Right lobe of liver (tissue), 6 donors: ENCODE measurements at regions not wholly inside any gene's neighbourhood (a gene's known extent, or its start where the extent isn't known, plus 50 kb on each side); places are given as distances from the start of the nearest gene placed in this dataset.

Experiments used
- ATAC-seq, 4 donors: fragments of 200-7000 bp; cut with Tn5 transposase; one replicate each; pipeline ENCODE4 v1.9.1; 2020; ENCODE audit warnings: mild to moderate bottlenecking in 4 of 4, moderate library complexity in 4 of 4
- DNase-seq, 3 donors: peaks; one replicate each; pipeline ENCODE4 v3.0.0-alpha.2; 2020
- H3K27ac ChIP-seq, 3 donors: fragments of 200-600 bp; one replicate each; pipeline ENCODE4 v1.8.0; 2022
- H3K27me3 ChIP-seq, 2 donors: fragments of 200-600 bp; one replicate each; pipeline ENCODE4 v1.8.0; 2022
- H3K36me3 ChIP-seq, 4 donors: fragments of 200-600 bp; sonication (generic) in 1 of 4; one replicate each; pipeline versions ENCODE4 v1.5.1 to v1.8.0; 2017 to 2022; ENCODE audit warnings: control low read depth in 1 of 4
- H3K4me1 ChIP-seq, 4 donors: fragments of 200-600 bp; sonication (generic) in 1 of 4; one replicate each; pipeline versions ENCODE4 v1.5.1 to v1.8.0; 2017 to 2022; ENCODE audit warnings: control low read depth in 1 of 4
- H3K4me3 ChIP-seq, 3 donors: fragments of 200-600 bp; one replicate each; pipeline ENCODE4 v1.8.0; 2022
- H3K9me3 ChIP-seq, 4 donors: fragments of 200-600 bp; sonication (generic) in 1 of 4; one replicate each; pipeline versions ENCODE4 v1.5.1 to v1.8.0; 2017 to 2022; ENCODE audit warnings: control low read depth in 1 of 4
- CTCF ChIP-seq, 4 donors: fragments of 200-600 bp in 3 of 4; fragments of 450-650 bp in 1 of 4; IDR thresholded peaks; one replicate each; pipeline versions ENCODE4 v1.5.1 to v1.8.0; 2016 to 2022; ENCODE audit warnings: antibody characterized with exemption in 4 of 4, mild to moderate bottlenecking in 2 of 4
- POLR2A ChIP-seq: fragments of 450-650 bp; IDR thresholded peaks from one replicate; pipeline ENCODE4 v1.6.1; 2017; ENCODE audit warnings: antibody characterized with exemption, mild to moderate bottlenecking
- WGBS: methylation state at CpG from one replicate; pipeline ENCODE4 v1.1.6; 2018; ENCODE audit warnings: low coverage, low lambda C conversion rate; ENCODE audit not compliant: insufficient coverage; ENCODE audit errors: missing lambda C conversion rate; 5-methylcytosine and 5-hydroxymethylcytosine counted together
- intact Hi-C, 2 donors: fragments of 100-400 bp; cut with DNase I; formaldehyde crosslinking; loops; one replicate each; pipeline versions ENCODE4 v1.11.2 to v1.14.1; 2022
- donor health status: DM: no; HTN: yes; CAD: no.
- donor health status: DM: no; HTN: no; CAD: no.
- donor health status: DM: no; HTN: no; CAD: no.
- donor health status: DM: no; HTN: yes; CAD: no.
- donor health status: DM: no; HTN: yes; CAD: no.

DNA sequence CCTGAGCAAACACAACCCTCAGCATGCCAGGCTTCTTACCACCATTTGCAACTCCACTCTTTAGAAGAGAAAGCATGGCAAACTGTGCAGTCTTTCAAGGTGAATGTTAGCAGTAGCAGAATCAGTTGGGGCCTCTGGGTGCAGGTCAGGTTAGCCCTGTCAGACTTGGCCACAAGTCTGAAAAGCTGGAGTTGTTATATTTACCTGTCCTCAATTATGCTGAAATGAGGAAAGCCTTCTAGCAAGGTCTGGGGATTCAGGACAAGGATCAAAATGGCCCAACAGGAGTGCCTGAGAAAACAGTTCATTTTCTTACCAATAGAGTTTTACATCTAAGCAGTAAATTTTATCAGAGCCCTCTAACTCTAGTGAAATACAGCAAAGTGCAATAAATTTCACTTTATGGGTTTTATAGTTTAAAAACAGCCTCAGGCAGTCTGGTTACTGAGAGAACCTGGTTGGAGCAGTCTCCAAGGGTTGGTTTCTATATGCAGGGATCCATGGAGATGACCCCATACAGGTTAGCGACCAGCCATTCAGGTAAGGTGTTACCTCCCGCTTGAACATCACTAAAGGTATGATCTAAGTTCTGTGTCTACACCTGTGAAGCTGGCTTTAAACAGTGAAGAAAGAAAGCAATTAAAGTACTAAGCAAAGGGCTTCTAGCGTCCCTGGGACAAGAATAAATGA, 212.5 kb upstream of the MPPED2 start:
- H3K9me3 ChIP-seq, result no peaks in the 10 kb centered on the region
- H3K27me3 ChIP-seq, result no peaks in the 10 kb centered on the region
- H3K4me3 ChIP-seq, result no peak overlapping the region
- no peak for DNase-seq
- H3K4me1 ChIP-seq, result peaks cover 0 to 24% (median 10%) of the 10 kb centered on the region in 4 donors
- intact Hi-C loops, result no loop called here
- WGBS, result 70% methylated on average over 3 of the region's 3 CpGs
- ATAC-seq, result peak in 3 of 4 donors; percentile 10 to 59 (median 52)
- TF ChIP-seq CTCF (IDR thresholded peaks at IDR 0.05), result no peak
- TF ChIP-seq POLR2A, result no peak
- no peaks in the 10 kb centered on the region for H3K36me3 ChIP-seq
- H3K27ac ChIP-seq, result no peak overlapping the region

DNA sequence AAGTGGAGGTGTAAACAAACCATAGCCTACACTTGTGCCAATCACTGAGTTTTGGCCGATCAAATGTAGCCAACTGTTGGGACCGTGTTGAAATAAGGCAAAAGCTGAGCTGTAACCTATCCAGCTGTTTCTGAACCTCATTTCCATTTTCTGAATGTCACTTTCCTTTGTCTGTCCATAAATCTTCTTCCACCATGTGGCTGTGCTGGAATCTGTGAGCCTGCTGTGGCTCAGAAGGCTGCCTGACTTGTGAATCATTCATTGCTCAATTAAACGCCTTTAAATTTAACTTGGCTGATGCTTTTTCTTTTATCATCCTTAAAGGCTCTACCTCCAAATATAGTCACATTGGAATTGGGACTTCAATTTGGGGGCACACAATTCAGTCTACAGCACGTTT, 203.1 kb upstream of the MPPED2 start:
- ATAC-seq (no peak), DNase-seq (no peak)
- no peak overlapping the region for H3K27ac ChIP-seq
- no peak for TF ChIP-seq POLR2A
- TF ChIP-seq CTCF (IDR thresholded peaks at IDR 0.05), result no peak
- no peaks in the 10 kb centered on the region for H3K27me3 ChIP-seq
- H3K4me3 ChIP-seq, result no peak overlapping the region
- intact Hi-C loops, result no loop called here
- H3K4me1 ChIP-seq, result peaks cover 0 to 14% (median 7%) of the 10 kb centered on the region in 4 donors
- WGBS, result 66% methylated on average over 4 of the region's 4 CpGs
- no peaks in the 10 kb centered on the region for H3K9me3 ChIP-seq
- no peaks in the 10 kb centered on the region for H3K36me3 ChIP-seq

DNA sequence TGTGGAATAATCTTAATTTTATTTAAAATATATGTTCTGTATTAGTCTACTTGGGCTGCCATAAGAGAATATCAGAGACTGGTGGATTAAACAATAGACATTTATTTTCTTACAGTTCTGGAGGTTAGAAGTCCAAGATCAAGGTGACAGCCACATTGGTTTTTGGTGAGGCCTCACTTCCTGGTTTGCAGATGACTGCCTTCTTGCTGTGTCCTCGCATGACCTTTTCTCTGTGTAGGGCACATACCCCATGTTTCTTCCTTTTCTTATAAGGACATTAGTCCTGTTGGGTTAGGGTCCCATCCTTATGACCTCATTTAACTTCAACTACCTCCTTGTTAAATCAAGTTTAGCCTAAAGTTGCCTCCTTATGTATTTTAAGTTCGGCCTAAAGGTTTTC, 202.7 kb upstream of the MPPED2 start:
- no peak overlapping the region for H3K4me3 ChIP-seq
- DNase-seq (no peak), ATAC-seq (no peak)
- no peaks in the 10 kb centered on the region for H3K27me3 ChIP-seq
- TF ChIP-seq POLR2A, result no peak
- TF ChIP-seq CTCF (IDR thresholded peaks at IDR 0.05), result no peak
- intact Hi-C loops, result no loop called here
- H3K27ac ChIP-seq, result no peak overlapping the region
- no peaks in the 10 kb centered on the region for H3K36me3 ChIP-seq
- no peaks in the 10 kb centered on the region for H3K9me3 ChIP-seq
- H3K4me1 ChIP-seq, result peaks cover 0 to 14% (median 7%) of the 10 kb centered on the region in 4 donors
- 82% methylated on average over 2 of the region's 2 CpGs for WGBS

- WGBS, result 23% methylated on average over 4 of the region's 4 CpGs
- Histone ChIP-seq H3K9me3 (no peaks in the 10 kb centered on the region), H3K27ac (no peak overlapping the region), H3K4me3 (no peak overlapping the region), H3K36me3 (no peaks in the 10 kb centered on the region), H3K4me1 (peaks cover 0 to 14% (median 7%) of the 10 kb centered on the region in 4 donors), H3K27me3 (no peaks in the 10 kb centered on the region)
- ATAC-seq, result peak; percentile 73 to 97 (median 85)
- TF ChIP-seq POLR2A (no peak), CTCF (IDR thresholded peaks at IDR 0.05) (no peak)
- no peak for DNase-seq
- intact Hi-C loops, result no loop called here
Observed at GRCh38 chr11:30786256-30787110, 200.3 kb upstream of the MPPED2 start.
